Erythroblast (primary cell): ENCODE measurements at regions not wholly inside any gene's neighbourhood (a gene's known extent, or its start where the extent isn't known, plus 50 kb on each side); places are given as distances from the start of the nearest gene placed in this dataset.

ENCODE experiments used
- GATA1 ChIP-seq: IDR thresholded peaks from 2 replicates; pipeline ENCODE4 v1.6.1; 2011; ENCODE audit warnings: low read depth, mild to moderate bottlenecking, control low read depth, low read length, moderate library complexity
- POLR2A ChIP-seq: IDR thresholded peaks from 2 replicates; pipeline ENCODE4 v1.6.1; 2011; ENCODE audit warnings: mild to moderate bottlenecking, low read length

DNA sequence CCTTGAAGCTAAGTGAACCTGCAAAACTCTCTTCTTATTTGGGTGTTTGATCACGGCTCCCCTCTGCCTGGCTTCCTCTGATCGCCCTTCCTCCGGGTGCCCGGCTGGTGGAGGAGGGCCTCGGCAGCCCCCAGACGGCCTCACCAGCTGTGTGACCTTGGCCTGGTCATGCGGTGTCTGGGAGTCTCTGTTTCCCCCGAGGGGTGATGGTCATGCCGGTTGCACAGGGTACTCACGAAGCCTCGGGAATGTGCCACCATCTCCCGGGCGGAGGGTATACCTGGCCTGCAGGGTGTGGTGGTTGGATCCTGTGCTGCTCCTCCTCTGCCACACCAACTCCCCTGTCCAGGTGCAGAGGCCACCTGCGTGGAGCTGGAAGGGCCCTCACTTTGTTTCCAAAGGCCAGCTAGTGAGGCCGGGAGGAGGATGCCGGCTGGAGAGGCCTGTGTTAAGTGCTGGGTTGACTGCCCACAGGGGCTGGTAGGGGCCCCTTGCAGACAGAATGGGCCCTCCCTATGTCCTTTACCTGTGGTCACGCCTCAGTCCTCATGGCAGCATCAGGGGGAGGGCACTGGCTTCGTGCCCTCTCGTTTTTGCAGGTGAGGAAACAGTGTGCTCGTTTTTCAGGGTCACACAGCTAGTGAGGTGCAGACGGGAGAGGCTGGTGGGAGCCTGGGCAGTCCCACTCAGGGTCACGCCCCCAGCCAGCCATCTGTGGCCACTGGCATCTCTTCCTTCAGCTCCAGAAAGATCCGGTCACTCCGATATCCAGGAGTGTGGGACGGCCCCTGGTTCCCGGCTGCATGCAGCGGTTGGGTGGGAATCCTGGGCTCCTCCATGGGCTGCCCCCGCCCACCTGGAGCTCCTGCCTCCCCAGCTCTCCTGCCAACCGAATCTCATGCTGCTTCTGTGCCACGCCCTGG lies 148.5 kb upstream of the GSE1 start:
- no peak for TF ChIP-seq POLR2A
- no peak for TF ChIP-seq GATA1
